HepG2 (cell line): ENCODE measurements at regions not wholly inside any gene's neighbourhood (a gene's known extent, or its start where the extent isn't known, plus 50 kb on each side); places are given as distances from the start of the nearest gene placed in this dataset.
"Not testable (repeated sequence)": the region's sequence is repeated elsewhere in the genome, so short reads cannot be mapped to it uniquely, and the experiment has no call there.

Experiments
- ATAC-seq: fragments of 200-7000 bp; cut with Tn5 transposase; 3 replicates; pipeline ENCODE4 v1.9.1; 2020; ENCODE audit warnings: mild to moderate bottlenecking, moderate library complexity
- BruUV-seq: library from RNA; stranded (reverse); fragments of 400-500 nt; replicated peaks from 2 replicates; lab custom pipeline; 2021; lab: Mats Ljungman, UMichigan
- CTCF ChIA-PET: fragments of 300-600 bp; formaldehyde crosslinking; extraction: SDS; loops from one replicate; lab custom pipeline; 2021; ENCODE audit warnings: low total read pairs, inconsistent platforms, low intra/inter-chr PET ratio; lab: Yijun Ruan, JAX
- POLR2A ChIA-PET: fragments of 350-600 bp; sonication (Branson Sonifier 250); formaldehyde crosslinking; loops from one replicate; lab custom pipeline; 2020; ENCODE audit warnings: antibody characterized with exemption, inconsistent platforms; lab: Yijun Ruan, JAX
- DNase-seq: peaks from one replicate; pipeline ENCODE4 v3.0.0-alpha.2; 2015; ENCODE audit warnings: low spot score
- FAIRE-seq: peaks from 3 replicates; lab custom pipeline; 2011; peaks lifted over from hg19 to GRCh38; lab: Jason Lieb, UNC
- H2AFZ ChIP-seq: one replicate; pipeline ENCODE4 v1.6.1; 2011; ENCODE audit warnings: low read length, inconsistent platforms
- H3K27ac ChIP-seq: fragments of 300-600 bp; 3 replicates; pipeline ENCODE4 v1.8.0; 2011; ENCODE audit warnings: mixed run types, mild to moderate bottlenecking, mixed read lengths, low read length, inconsistent platforms; ENCODE audit not compliant: insufficient read depth; ENCODE audit errors: extremely low read length
- H3K27me3 ChIP-seq, 2 experiments: fragments of 200-600 bp in 1 of 2; 2 replicates in 1 of 2; 3 replicates in 1 of 2; pipeline versions ENCODE4 v1.6.0 to v1.8.0; 2011; ENCODE audit warnings: low read length in 2 of 2, mild to moderate bottlenecking in 2 of 2, moderate library complexity in 2 of 2, inconsistent platforms in 1 of 2; ENCODE audit not compliant: insufficient read depth in 2 of 2, control insufficient read depth in 1 of 2
- H3K36me3 ChIP-seq, 2 experiments: fragments of 200-600 bp in 1 of 2; replicated peaks in 1 of 2; 2 replicates in 1 of 2; 3 replicates in 1 of 2; pipeline versions ENCODE4 v1.5.1 to v1.8.0; 2011; ENCODE audit warnings: low read length in 2 of 2, inconsistent platforms in 1 of 2; ENCODE audit not compliant: insufficient read depth in 2 of 2, control insufficient read depth in 1 of 2
- H3K4me1 ChIP-seq: 2 replicates; pipeline ENCODE4 v1.5.1; 2012; ENCODE audit warnings: low read length, inconsistent platforms; ENCODE audit not compliant: insufficient read depth
- H3K4me2 ChIP-seq: 2 replicates; pipeline ENCODE4 v1.6.0; 2011; ENCODE audit warnings: low read depth, low read length, inconsistent platforms
- H3K4me3 ChIP-seq, 3 experiments: fragments of 200-600 bp in 1 of 3; sonication (generic), shearing (Covaris generic) in 1 of 3; replicated peaks in 1 of 3; 2 replicates each; pipeline ENCODE4 v1.5.1; 2011 to 2016; ENCODE audit warnings: low read length in 3 of 3, inconsistent platforms in 2 of 3, low read depth in 2 of 3, mild to moderate bottlenecking in 2 of 3, control low read depth in 1 of 3, mixed read lengths in 1 of 3; ENCODE audit not compliant: insufficient read depth in 1 of 3
- H3K79me2 ChIP-seq: one replicate; pipeline ENCODE4 v1.6.1; 2011; ENCODE audit warnings: low read length, inconsistent platforms; ENCODE audit not compliant: insufficient read depth
- H3K9ac ChIP-seq: 2 replicates; pipeline ENCODE4 v1.6.0; 2011; ENCODE audit warnings: mild to moderate bottlenecking, low read depth, low read length, inconsistent platforms; ENCODE audit not compliant: insufficient read depth
- H3K9me3 ChIP-seq: 2 replicates; pipeline ENCODE4 v1.5.1; 2012; ENCODE audit warnings: mild to moderate bottlenecking, low read length
- H4K20me1 ChIP-seq: 2 replicates; pipeline ENCODE4 v1.6.0; 2011; ENCODE audit warnings: inconsistent platforms, mild to moderate bottlenecking, low read length, moderate library complexity; ENCODE audit not compliant: insufficient read depth
- BRD4 ChIP-seq: sonication (generic); formaldehyde crosslinking; IDR thresholded peaks from 2 replicates; pipeline ENCODE4 v1.4.0; 2020; ENCODE audit warnings: missing genetic modification reagents
- HNF4G ChIP-seq, 2 experiments: sonication (generic) in 1 of 2; formaldehyde crosslinking in 1 of 2; IDR thresholded peaks; 2 replicates each; pipeline versions ENCODE4 v1.4.0 to v1.6.1; 2011 to 2020; ENCODE audit warnings: borderline replicate concordance in 2 of 2, low read depth in 2 of 2, mild to moderate bottlenecking in 2 of 2, low read length in 1 of 2, missing genetic modification reagents in 1 of 2, moderate library complexity in 1 of 2
- KAT2B ChIP-seq: fragments of 150-350 bp; IDR thresholded peaks from 2 replicates; pipeline ENCODE4 v1.6.1; 2014; ENCODE audit warnings: low read depth, low read length, borderline replicate concordance
- NFRKB ChIP-seq: fragments of 450-650 bp; IDR thresholded peaks from 2 replicates; pipeline ENCODE4 v1.6.1; 2017
- POLR2G ChIP-seq: fragments of 200-400 bp; formaldehyde crosslinking; IDR thresholded peaks from 2 replicates; pipeline ENCODE4 v1.6.1; 2018; ENCODE audit warnings: mild to moderate bottlenecking, low read depth, low read length, moderate library complexity
- PTBP1 ChIP-seq: fragments of 200-400 bp; formaldehyde crosslinking; IDR thresholded peaks from 2 replicates; pipeline ENCODE4 v1.6.1; 2018; ENCODE audit warnings: low read length, low read depth; ENCODE audit not compliant: poor library complexity, severe bottlenecking
- ZNF354B ChIP-seq: sonication (generic); formaldehyde crosslinking; IDR thresholded peaks from 2 replicates; pipeline ENCODE4 v1.8.0; 2022; ENCODE audit warnings: mild to moderate bottlenecking, missing genetic modification reagents
- ZNF431 ChIP-seq: sonication (generic); formaldehyde crosslinking; IDR thresholded peaks from 2 replicates; pipeline ENCODE4 v1.9.0; 2022; ENCODE audit warnings: missing genetic modification reagents, low read depth, mild to moderate bottlenecking, borderline replicate concordance
- ZNF501 ChIP-seq: sonication (generic); formaldehyde crosslinking; IDR thresholded peaks from 2 replicates; pipeline ENCODE4 v1.5.1; 2020; ENCODE audit warnings: mild to moderate bottlenecking, moderate library complexity, missing genetic modification reagents
- ZNF737 ChIP-seq: sonication (generic); formaldehyde crosslinking; IDR thresholded peaks from 2 replicates; pipeline ENCODE4 v1.5.0; 2020; ENCODE audit warnings: missing genetic modification reagents, mild to moderate bottlenecking, borderline replicate concordance
- ZNF782 ChIP-seq: sonication (generic); formaldehyde crosslinking; IDR thresholded peaks from 2 replicates; pipeline ENCODE4 v1.4.0; 2020; ENCODE audit warnings: missing genetic modification reagents, mild to moderate bottlenecking, borderline replicate concordance
- ZNF879 ChIP-seq: sonication (generic); formaldehyde crosslinking; IDR thresholded peaks from 2 replicates; pipeline ENCODE4 v1.8.1; 2023; ENCODE audit warnings: missing genetic modification reagents
- WGBS: methylation state at CpG from one replicate; pipeline ENCODE4 v1.1.6; 2017; ENCODE audit warnings: low lambda C conversion rate; 5-methylcytosine and 5-hydroxymethylcytosine counted together
- in situ Hi-C: cut with HindIII; loops from 2 replicates; pipeline ENCODE4 v1.10.0; 2017; ENCODE audit warnings: low pct_unique_long_range_greater_than_20kb; ENCODE audit not compliant: extremely low pct_ligation_motif_present
- intact Hi-C: fragments of 100-400 bp; cut with micrococcal nuclease; formaldehyde crosslinking; loops from one replicate; pipeline ENCODE4 v1.10.0; 2022; ENCODE audit not compliant: unreplicated experiment
- TF ChIP-seq, protein P1 (sequence below): sonication (generic); formaldehyde crosslinking; IDR thresholded peaks from 2 replicates; pipeline ENCODE4 v1.4.0; 2020; ENCODE audit warnings: low read depth, mild to moderate bottlenecking, missing genetic modification reagents

DNA sequence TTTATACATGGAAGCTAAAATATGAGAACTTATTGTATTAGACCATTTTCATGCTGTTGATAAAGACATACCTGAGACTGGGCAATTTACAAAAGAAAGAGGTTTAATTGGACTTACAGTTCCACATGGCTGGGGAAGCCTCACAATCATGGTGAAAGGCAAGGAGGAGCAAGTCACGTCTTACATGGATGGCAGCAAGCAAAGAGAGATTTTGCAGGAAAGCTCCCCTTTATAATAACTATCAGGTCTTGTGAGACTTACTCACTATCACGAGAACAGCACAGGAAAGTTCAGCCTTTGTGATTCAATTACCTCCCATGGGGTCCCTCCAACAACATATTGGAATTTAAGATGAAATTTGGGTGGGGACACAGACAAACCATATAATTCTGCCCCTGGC lies 740.1 kb upstream of the NECTIN3 start:
- in situ Hi-C loops, H4K20me1 ChIP-seq, H3K27me3 ChIP-seq, H3K27ac ChIP-seq, H2AFZ ChIP-seq, BruUV-seq, H3K4me3 ChIP-seq, CTCF ChIA-PET, FAIRE-seq, H3K4me2 ChIP-seq, H3K4me1 ChIP-seq, intact Hi-C loops, H3K79me2 ChIP-seq, ATAC-seq, H3K9ac ChIP-seq, DNase-seq, POLR2A ChIA-PET, H3K36me3 ChIP-seq: not testable (repeated sequence)
- peaks cover 35% of the 10 kb centered on the region for H3K9me3 ChIP-seq
- TF ChIP-seq ZNF431, result peak; percentile 94; the same call in 1 of the 2 replicates
- WGBS, result 0% methylated on average over 2 of the region's 2 CpGs

DNA sequence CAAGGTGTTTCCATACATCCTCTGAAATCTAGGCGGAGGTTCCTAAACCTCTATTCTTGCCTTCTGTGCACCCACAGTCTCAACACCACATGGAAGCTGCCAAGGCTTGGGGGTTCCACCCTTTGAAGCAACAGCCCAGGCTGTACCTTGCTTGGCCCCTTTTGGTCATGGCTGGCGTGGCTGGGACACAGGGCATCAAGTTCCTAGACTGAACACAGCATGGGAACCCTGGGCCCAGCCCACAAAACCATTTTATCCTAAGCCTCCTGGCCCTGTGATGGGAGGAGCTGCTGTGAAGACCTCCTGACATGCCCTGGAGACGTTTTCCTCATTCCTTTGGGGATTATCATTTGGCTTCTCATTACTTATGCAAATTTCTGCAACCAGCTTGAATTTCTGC lies 739.0 kb upstream of the NECTIN3 start:
- H4K20me1 ChIP-seq, result no peaks in the 10 kb centered on the region
- no peaks in the 10 kb centered on the region for H3K27me3 ChIP-seq
- no peak for ATAC-seq
- no peak for FAIRE-seq
- no TSS peak for BruUV-seq
- WGBS, result 54% methylated on average over 2 of the region's 3 CpGs
- no peak overlapping the region for H3K4me2 ChIP-seq
- H2AFZ ChIP-seq, result no peak overlapping the region
- no peak overlapping the region for H3K4me3 ChIP-seq
- in situ Hi-C loops (no loop called here), intact Hi-C loops (no loop called here)
- no peak for DNase-seq
- H3K79me2 ChIP-seq, result no peaks in the 10 kb centered on the region
- no peak overlapping the region for H3K9ac ChIP-seq
- H3K36me3 ChIP-seq, result no peaks in the 10 kb centered on the region
- POLR2A ChIA-PET, result no interaction called here
- CTCF ChIA-PET, result no interaction called here
- no peaks in the 10 kb centered on the region for H3K4me1 ChIP-seq
- H3K9me3 ChIP-seq, result peaks cover 41% of the 10 kb centered on the region
- TF ChIP-seq ZNF501 (no peak), POLR2G (no peak), BRD4 (CRISPR knock-in tag) (no peak), ZNF782 (CRISPR knock-in tag) (no peak), PTBP1 (no peak), NFRKB (no peak), ZNF737 (CRISPR knock-in tag) (no peak), KAT2B (no peak), ZNF879 (CRISPR knock-in tag) (no peak), HNF4G (IDR thresholded peaks at IDR 0.05; ENCODE audit: borderline replicate concordance, low read depth, low read length) (no peak), HNF4G (CRISPR knock-in tag; IDR thresholded peaks at IDR 0.05; ENCODE audit: borderline replicate concordance, low read depth) (no peak), ZNF354B (CRISPR knock-in tag) (no peak)
- TF ChIP-seq, protein P1, sequence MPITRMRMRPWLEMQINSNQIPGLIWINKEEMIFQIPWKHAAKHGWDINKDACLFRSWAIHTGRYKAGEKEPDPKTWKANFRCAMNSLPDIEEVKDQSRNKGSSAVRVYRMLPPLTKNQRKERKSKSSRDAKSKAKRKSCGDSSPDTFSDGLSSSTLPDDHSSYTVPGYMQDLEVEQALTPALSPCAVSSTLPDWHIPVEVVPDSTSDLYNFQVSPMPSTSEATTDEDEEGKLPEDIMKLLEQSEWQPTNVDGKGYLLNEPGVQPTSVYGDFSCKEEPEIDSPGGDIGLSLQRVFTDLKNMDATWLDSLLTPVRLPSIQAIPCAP (CRISPR knock-in tag), result no peak
- no peak overlapping the region for H3K27ac ChIP-seq
